Osteocyte (in vitro differentiated cells): ENCODE measurements at regions not wholly inside any gene's neighbourhood (a gene's known extent, or its start where the extent isn't known, plus 50 kb on each side); places are given as distances from the start of the nearest gene placed in this dataset.

Experiments used
- DNase-seq: peaks from one replicate; pipeline ENCODE4 v3.0.0; 2021; ENCODE audit warnings: mixed read lengths; ENCODE audit not compliant: unreplicated experiment; ENCODE audit errors: extremely low spot score
- H3K27ac Mint-ChIP-seq: one replicate; pipeline ENCODE4 v1.8.0; 2021; ENCODE audit warnings: mild to moderate bottlenecking, mixed read lengths; ENCODE audit not compliant: unreplicated experiment
- H3K27me3 Mint-ChIP-seq: one replicate; pipeline ENCODE4 v1.8.0; 2021; ENCODE audit warnings: mixed read lengths; ENCODE audit not compliant: unreplicated experiment
- H3K36me3 Mint-ChIP-seq: one replicate; pipeline ENCODE4 v1.8.0; 2021; ENCODE audit warnings: mixed read lengths; ENCODE audit not compliant: unreplicated experiment
- H3K4me1 Mint-ChIP-seq: one replicate; pipeline ENCODE4 v1.8.0; 2021; ENCODE audit warnings: mixed read lengths; ENCODE audit not compliant: unreplicated experiment
- H3K4me3 Mint-ChIP-seq: one replicate; pipeline ENCODE4 v1.8.0; 2021; ENCODE audit warnings: mild to moderate bottlenecking, moderate library complexity, mixed read lengths; ENCODE audit not compliant: unreplicated experiment
- H3K9me3 Mint-ChIP-seq: one replicate; pipeline ENCODE4 v1.8.0; 2021; ENCODE audit warnings: mixed read lengths; ENCODE audit not compliant: unreplicated experiment
- CTCF ChIP-seq: fragments of 200-600 bp; sonication (generic); IDR thresholded peaks from 2 replicates; pipeline ENCODE4 v1.5.0; 2021; ENCODE audit warnings: antibody characterized with exemption, mild to moderate bottlenecking, moderate library complexity

DNA sequence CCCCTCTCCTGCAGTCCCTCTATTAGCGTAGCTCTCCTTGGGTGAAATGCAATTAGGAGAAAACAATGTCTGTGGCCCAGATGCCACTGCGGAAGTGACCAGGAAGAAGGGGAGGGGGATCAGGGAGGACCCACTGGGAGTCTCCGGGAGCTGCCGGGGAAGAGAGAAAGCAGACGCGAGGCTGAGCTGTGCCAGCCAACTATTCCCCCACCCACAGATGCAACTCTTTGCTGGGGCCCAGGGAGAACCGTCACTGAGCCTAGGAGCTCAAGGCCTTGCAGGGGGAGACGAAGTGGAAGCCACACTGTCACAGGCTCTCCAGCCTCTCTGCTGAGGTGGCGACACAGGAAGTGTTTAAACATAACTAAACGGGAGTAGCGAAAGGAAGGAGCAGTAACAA, 149.2 kb downstream of the BCOR start:
- Mint-ChIP-seq H3K27me3 (no peaks in the 10 kb centered on the region), H3K4me1 (peaks cover 24% of the 10 kb centered on the region), H3K9me3 (peaks cover 4% of the 10 kb centered on the region), H3K4me3 (no peak overlapping the region), H3K27ac (no peak overlapping the region), H3K36me3 (no peaks in the 10 kb centered on the region)
- no peak for TF ChIP-seq CTCF
- no peak for DNase-seq

GRCh38 chrX:39950018-39950688, 147.6 kb downstream of the BCOR start:
- TF ChIP-seq CTCF, result no peak
- Mint-ChIP-seq H3K4me3 (no peak overlapping the region), H3K27me3 (no peaks in the 10 kb centered on the region), H3K4me1 (peaks cover 39% of the 10 kb centered on the region), H3K9me3 (no peaks in the 10 kb centered on the region), H3K36me3 (no peaks in the 10 kb centered on the region), H3K27ac (no peak overlapping the region)
- no peak for DNase-seq

- no peak overlapping the region for H3K27ac Mint-ChIP-seq
- H3K9me3 Mint-ChIP-seq, result no peaks in the 10 kb centered on the region
- H3K36me3 Mint-ChIP-seq, result no peaks in the 10 kb centered on the region
- H3K4me1 Mint-ChIP-seq, result peaks cover 30% of the 10 kb centered on the region
- no peaks in the 10 kb centered on the region for H3K27me3 Mint-ChIP-seq
- no peak for TF ChIP-seq CTCF
- no peak for DNase-seq
- no peak overlapping the region for H3K4me3 Mint-ChIP-seq
These were observed 144.8 kb downstream of the BCOR start for GRCh38 chrX:39952989-39953388.

DNA sequence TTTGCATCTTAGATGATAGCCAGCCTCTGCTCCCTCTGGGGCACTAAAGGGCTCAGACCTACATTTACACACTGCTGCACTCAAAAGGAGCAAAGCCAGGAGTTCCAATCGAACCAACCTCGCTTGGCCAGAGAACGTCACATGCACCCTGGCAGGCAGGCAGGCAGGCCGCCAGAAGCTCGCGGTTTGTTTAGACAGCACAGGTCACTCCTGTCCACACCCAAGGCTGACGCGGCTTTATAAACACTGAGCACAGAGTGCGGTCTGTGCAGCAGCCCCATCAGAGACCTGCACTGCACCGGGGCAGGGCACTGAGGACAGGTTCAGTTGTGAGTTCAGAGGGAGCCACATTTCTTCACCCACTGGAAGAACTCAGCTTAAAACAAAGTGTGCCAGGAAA, 143.9 kb downstream of the BCOR start:
- no peaks in the 10 kb centered on the region for H3K36me3 Mint-ChIP-seq
- peaks cover 28% of the 10 kb centered on the region for H3K4me1 Mint-ChIP-seq
- TF ChIP-seq CTCF, result no peak
- DNase-seq, result no peak
- no peak overlapping the region for H3K4me3 Mint-ChIP-seq
- H3K27ac Mint-ChIP-seq, result no peak overlapping the region
- H3K9me3 Mint-ChIP-seq, result no peaks in the 10 kb centered on the region
- no peaks in the 10 kb centered on the region for H3K27me3 Mint-ChIP-seq

DNA sequence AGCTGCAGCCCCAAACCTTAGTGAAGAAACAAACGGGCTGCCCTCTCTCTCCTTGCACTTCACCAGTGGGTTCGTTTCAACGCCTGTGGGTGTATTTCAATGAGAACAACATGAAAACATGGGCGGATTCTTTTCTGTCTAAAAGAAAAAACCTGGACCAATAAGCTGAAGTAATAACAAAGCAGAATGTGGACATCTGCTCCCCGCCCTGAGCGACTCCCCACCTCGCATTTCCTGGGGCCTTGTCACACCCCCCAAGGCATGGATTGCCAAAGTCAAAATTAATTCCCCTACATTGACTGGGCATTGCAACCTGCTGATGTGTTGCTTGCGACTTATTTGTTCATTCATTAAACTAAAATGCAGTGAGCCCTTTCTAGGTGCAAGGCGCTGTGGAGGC, 142.9 kb downstream of the BCOR start:
- no peaks in the 10 kb centered on the region for H3K27me3 Mint-ChIP-seq
- no peak for TF ChIP-seq CTCF
- no peaks in the 10 kb centered on the region for H3K36me3 Mint-ChIP-seq
- H3K4me3 Mint-ChIP-seq, result no peak overlapping the region
- no peak overlapping the region for H3K27ac Mint-ChIP-seq
- H3K4me1 Mint-ChIP-seq, result peaks cover 25% of the 10 kb centered on the region
- DNase-seq, result no peak
- no peaks in the 10 kb centered on the region for H3K9me3 Mint-ChIP-seq
